MM.1S (cell line): ENCODE measurements at regions not wholly inside any gene's neighbourhood (a gene's known extent, or its start where the extent isn't known, plus 50 kb on each side); places are given as distances from the start of the nearest gene placed in this dataset.

Experiments used
- DNase-seq: peaks from one replicate; pipeline ENCODE4 v3.0.0-alpha.2; 2015
- H2AFZ ChIP-seq: fragments of 300-600 bp; sonication (generic); 2 replicates; pipeline ENCODE4 v1.6.0; 2016; ENCODE audit warnings: antibody characterized with exemption, low read length
- H3F3A ChIP-seq: fragments of 300-600 bp; sonication (generic); 2 replicates; pipeline ENCODE4 v1.6.1; 2016; ENCODE audit warnings: mild to moderate bottlenecking, antibody characterized with exemption, low read length, moderate library complexity, mixed read lengths; ENCODE audit not compliant: insufficient read depth
- H3K27ac ChIP-seq: fragments of 300-600 bp; sonication (generic); 2 replicates; pipeline ENCODE4 v1.5.1; 2016; ENCODE audit warnings: mild to moderate bottlenecking, low read length
- H3K27me3 ChIP-seq: fragments of 300-600 bp; sonication (generic); replicated peaks from 2 replicates; pipeline ENCODE4 v1.6.0; 2016; ENCODE audit warnings: low read length; ENCODE audit not compliant: insufficient read depth
- H3K36me3 ChIP-seq: fragments of 300-600 bp; sonication (generic); replicated peaks from 2 replicates; pipeline ENCODE4 v1.6.1; 2016; ENCODE audit warnings: mild to moderate bottlenecking, low read length, mixed read lengths; ENCODE audit not compliant: insufficient read depth
- H3K4me1 ChIP-seq: fragments of 300-600 bp; sonication (generic); 2 replicates; pipeline ENCODE4 v1.6.1; 2016; ENCODE audit warnings: low read length, mixed read lengths
- H3K4me2 ChIP-seq: fragments of 300-600 bp; sonication (generic); 2 replicates; pipeline ENCODE4 v1.6.0; 2016; ENCODE audit warnings: low read depth, low read length
- H3K4me3 ChIP-seq: fragments of 300-600 bp; sonication (generic); 2 replicates; pipeline ENCODE4 v1.5.1; 2016; ENCODE audit warnings: low read length, mixed read lengths
- H3K79me2 ChIP-seq: fragments of 300-600 bp; sonication (generic); 2 replicates; pipeline ENCODE4 v1.6.1; 2016; ENCODE audit warnings: mixed run types, low read length, mixed read lengths
- H3K9ac ChIP-seq: fragments of 300-600 bp; sonication (generic); 2 replicates; pipeline ENCODE4 v1.6.1; 2016; ENCODE audit warnings: low read length, mixed read lengths
- H3K9me2 ChIP-seq: fragments of 300-600 bp; sonication (generic); replicated peaks from 2 replicates; pipeline ENCODE4 v1.6.1; 2016; ENCODE audit warnings: mild to moderate bottlenecking, low read length, mixed read lengths; ENCODE audit not compliant: insufficient read depth
- H3K9me3 ChIP-seq: fragments of 300-600 bp; sonication (generic); replicated peaks from 2 replicates; pipeline ENCODE4 v1.6.1; 2016; ENCODE audit warnings: mild to moderate bottlenecking, low read length, mixed read lengths; ENCODE audit not compliant: insufficient read depth
- H4K20me1 ChIP-seq: fragments of 300-600 bp; sonication (generic); 2 replicates; pipeline ENCODE4 v1.6.1; 2016; ENCODE audit warnings: mild to moderate bottlenecking, low read length, moderate library complexity, mixed read lengths; ENCODE audit not compliant: insufficient read depth
- EZH2 ChIP-seq: fragments of 300-600 bp; sonication (generic); optimal IDR thresholded peaks from 2 replicates; pipeline ENCODE3; 2017; ENCODE audit warnings: low read depth, mild to moderate bottlenecking, antibody characterized with exemption, low read length, mixed read lengths
- EZH2phosphoT487 ChIP-seq: fragments of 300-600 bp; sonication (generic); IDR thresholded peaks from 2 replicates; pipeline ENCODE4 v1.6.1; 2018; ENCODE audit warnings: antibody characterized with exemption, low read length
- TF ChIP-seq, protein P1 (sequence below): fragments of 300-600 bp; sonication (generic); IDR thresholded peaks from 2 replicates; pipeline ENCODE4 v1.5.1; 2016; ENCODE audit warnings: antibody characterized with exemption, low read length, mixed read lengths

DNA sequence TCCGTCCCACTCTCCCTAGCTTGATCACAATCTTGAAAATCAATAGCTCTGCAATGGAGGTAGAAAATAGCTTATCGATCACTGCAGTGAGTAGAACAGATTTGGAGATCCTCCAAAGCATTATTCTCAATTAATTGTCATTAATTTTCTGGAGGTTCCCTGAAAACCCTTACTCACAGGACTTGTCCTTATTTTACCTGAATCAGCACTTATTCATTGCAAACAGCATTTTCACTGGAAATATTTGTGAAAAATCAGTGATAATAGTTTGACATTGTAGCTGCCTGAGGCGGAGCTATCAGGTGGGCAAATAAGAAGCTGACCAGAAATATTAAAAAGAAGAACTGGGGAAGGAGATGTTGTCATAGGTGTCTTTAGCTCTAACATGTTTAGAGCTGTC, 294.6 kb upstream of the ZSWIM2 start:
- H3K4me3 ChIP-seq = no peak overlapping the region
- H4K20me1 ChIP-seq = no peaks in the 10 kb centered on the region
- H3K4me2 ChIP-seq = no peak overlapping the region
- TF ChIP-seq EZH2 = no peak
- TF ChIP-seq, protein P1, sequence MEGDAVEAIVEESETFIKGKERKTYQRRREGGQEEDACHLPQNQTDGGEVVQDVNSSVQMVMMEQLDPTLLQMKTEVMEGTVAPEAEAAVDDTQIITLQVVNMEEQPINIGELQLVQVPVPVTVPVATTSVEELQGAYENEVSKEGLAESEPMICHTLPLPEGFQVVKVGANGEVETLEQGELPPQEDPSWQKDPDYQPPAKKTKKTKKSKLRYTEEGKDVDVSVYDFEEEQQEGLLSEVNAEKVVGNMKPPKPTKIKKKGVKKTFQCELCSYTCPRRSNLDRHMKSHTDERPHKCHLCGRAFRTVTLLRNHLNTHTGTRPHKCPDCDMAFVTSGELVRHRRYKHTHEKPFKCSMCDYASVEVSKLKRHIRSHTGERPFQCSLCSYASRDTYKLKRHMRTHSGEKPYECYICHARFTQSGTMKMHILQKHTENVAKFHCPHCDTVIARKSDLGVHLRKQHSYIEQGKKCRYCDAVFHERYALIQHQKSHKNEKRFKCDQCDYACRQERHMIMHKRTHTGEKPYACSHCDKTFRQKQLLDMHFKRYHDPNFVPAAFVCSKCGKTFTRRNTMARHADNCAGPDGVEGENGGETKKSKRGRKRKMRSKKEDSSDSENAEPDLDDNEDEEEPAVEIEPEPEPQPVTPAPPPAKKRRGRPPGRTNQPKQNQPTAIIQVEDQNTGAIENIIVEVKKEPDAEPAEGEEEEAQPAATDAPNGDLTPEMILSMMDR = no peak
- TF ChIP-seq EZH2phosphoT487 = no peak
- H3K9ac ChIP-seq = no peak overlapping the region
- H3F3A ChIP-seq = no peaks in the 10 kb centered on the region
- no peak for DNase-seq
- no peaks in the 10 kb centered on the region; the same call in 1 of the 2 replicates for H3K9me2 ChIP-seq
- H3K27ac ChIP-seq = no peak overlapping the region
- no peaks in the 10 kb centered on the region for H3K9me3 ChIP-seq
- H3K36me3 ChIP-seq = no peaks in the 10 kb centered on the region
- no peak overlapping the region for H2AFZ ChIP-seq
- no peaks in the 10 kb centered on the region for H3K27me3 ChIP-seq
- no peaks in the 10 kb centered on the region for H3K4me1 ChIP-seq
- no peaks in the 10 kb centered on the region for H3K79me2 ChIP-seq

DNA sequence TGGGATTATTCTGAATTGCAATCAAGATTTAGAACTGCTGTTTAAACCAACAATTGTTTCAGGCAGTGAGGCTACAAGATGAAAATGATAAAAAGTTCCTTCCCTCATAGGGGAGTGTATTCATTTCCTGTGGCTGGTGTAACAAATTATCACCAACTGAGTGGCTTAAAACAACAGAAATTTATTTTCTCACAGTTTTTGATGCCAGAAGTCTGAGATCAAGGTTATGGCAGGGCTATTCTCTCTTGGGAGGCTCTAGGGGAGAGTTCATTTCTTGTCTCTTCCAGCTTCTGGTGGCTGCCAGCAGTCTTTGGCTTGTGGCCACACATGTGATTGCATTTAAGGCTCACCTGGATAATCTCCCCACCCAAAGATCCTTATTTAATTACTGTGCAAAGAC, 290.5 kb upstream of the ZSWIM2 start:
- no peaks in the 10 kb centered on the region for H3K79me2 ChIP-seq
- H2AFZ ChIP-seq = no peak overlapping the region
- no peaks in the 10 kb centered on the region for H3K27me3 ChIP-seq
- H4K20me1 ChIP-seq = no peaks in the 10 kb centered on the region
- H3K4me1 ChIP-seq = no peaks in the 10 kb centered on the region
- DNase-seq = no peak
- H3K9me3 ChIP-seq = no peaks in the 10 kb centered on the region
- no peak overlapping the region for H3K9ac ChIP-seq
- H3F3A ChIP-seq = no peaks in the 10 kb centered on the region
- no peaks in the 10 kb centered on the region for H3K36me3 ChIP-seq
- no peaks in the 10 kb centered on the region; the same call in 1 of the 2 replicates for H3K9me2 ChIP-seq
- H3K4me2 ChIP-seq = no peak overlapping the region
- no peak overlapping the region for H3K27ac ChIP-seq
- H3K4me3 ChIP-seq = no peak overlapping the region
- TF ChIP-seq EZH2 (no peak), EZH2phosphoT487 (no peak)
- TF ChIP-seq, protein P1 = no peak

DNA sequence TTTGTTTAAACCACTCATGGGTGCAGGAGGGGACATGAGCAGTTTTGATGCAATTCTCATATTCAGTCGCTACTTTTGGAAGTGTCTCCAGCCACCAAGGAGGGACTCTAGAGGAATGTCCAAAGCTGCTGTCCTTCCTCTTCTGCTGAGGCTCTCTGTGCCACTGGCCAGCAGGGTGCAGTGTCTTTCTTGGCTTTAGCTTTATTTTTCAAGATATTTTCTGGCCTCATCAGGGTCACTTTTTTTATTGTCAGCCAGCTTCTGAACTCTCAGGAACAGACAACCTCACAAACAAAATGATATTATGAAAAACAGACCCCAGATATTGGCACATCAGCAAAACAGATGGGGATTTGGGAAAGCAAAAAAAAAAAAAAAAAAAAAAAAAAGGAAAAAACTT, 289.3 kb upstream of the ZSWIM2 start:
- Histone ChIP-seq H3K4me1 (no peaks in the 10 kb centered on the region), H3F3A (no peaks in the 10 kb centered on the region), H3K36me3 (no peaks in the 10 kb centered on the region), H3K27ac (no peak overlapping the region), H3K4me2 (no peak overlapping the region), H2AFZ (no peak overlapping the region), H3K79me2 (no peaks in the 10 kb centered on the region), H4K20me1 (no peaks in the 10 kb centered on the region), H3K4me3 (no peak overlapping the region), H3K9me2 (no peaks in the 10 kb centered on the region; the same call in 1 of the 2 replicates), H3K27me3 (no peaks in the 10 kb centered on the region), H3K9ac (no peak overlapping the region), H3K9me3 (no peaks in the 10 kb centered on the region)
- no peak for DNase-seq
- TF ChIP-seq, protein P1 = peak; percentile 47
- TF ChIP-seq EZH2 = no peak
